Keratinocyte (primary cell): ENCODE measurements at regions not wholly inside any gene's neighbourhood (a gene's known extent, or its start where the extent isn't known, plus 50 kb on each side); places are given as distances from the start of the nearest gene placed in this dataset.

ENCODE experiments used
- EZH2 ChIP-seq: IDR thresholded peaks from one replicate; pipeline ENCODE4 v1.6.1; 2012; ENCODE audit warnings: inconsistent platforms, mild to moderate bottlenecking, low read length, moderate library complexity
- TF ChIP-seq, protein P1 (sequence below), 3 experiments: IDR thresholded peaks in 1 of 3; conservative IDR thresholded peaks in 1 of 3; optimal IDR thresholded peaks in 1 of 3; 2 replicates in 2 of 3; 3 replicates in 1 of 3; pipeline versions ENCODE3 to v1.5.1; 2011; ENCODE audit warnings: low read length in 3 of 3, mild to moderate bottlenecking in 3 of 3, moderate library complexity in 2 of 3, control low read depth in 1 of 3, inconsistent platforms in 1 of 3; ENCODE audit not compliant: insufficient read depth in 2 of 3; ENCODE audit errors: extremely low read depth in 1 of 3

DNA sequence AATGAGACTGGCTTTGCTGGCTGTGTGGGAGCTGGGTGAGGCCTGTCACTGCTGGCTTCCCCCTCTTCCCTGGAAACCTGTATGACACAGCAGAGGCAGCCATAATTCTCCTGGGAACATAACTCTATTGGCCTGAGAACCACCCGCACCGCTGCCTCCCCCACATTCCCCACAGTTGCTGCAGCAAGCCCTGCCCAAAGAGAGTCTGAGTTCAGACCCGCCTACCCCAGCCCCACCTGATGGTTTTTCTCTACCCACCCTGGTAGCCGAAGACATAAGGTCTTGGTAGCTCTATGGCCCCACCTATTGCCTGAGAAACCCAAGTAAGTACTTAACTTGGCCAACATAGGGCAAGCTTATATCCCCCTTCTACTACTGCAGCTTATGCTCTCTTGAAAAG is 174.8 kb downstream of the C11orf91 start:
- TF ChIP-seq, protein P1, sequence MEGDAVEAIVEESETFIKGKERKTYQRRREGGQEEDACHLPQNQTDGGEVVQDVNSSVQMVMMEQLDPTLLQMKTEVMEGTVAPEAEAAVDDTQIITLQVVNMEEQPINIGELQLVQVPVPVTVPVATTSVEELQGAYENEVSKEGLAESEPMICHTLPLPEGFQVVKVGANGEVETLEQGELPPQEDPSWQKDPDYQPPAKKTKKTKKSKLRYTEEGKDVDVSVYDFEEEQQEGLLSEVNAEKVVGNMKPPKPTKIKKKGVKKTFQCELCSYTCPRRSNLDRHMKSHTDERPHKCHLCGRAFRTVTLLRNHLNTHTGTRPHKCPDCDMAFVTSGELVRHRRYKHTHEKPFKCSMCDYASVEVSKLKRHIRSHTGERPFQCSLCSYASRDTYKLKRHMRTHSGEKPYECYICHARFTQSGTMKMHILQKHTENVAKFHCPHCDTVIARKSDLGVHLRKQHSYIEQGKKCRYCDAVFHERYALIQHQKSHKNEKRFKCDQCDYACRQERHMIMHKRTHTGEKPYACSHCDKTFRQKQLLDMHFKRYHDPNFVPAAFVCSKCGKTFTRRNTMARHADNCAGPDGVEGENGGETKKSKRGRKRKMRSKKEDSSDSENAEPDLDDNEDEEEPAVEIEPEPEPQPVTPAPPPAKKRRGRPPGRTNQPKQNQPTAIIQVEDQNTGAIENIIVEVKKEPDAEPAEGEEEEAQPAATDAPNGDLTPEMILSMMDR (optimal IDR thresholded peaks at IDR 0.05 in 1 of 3, IDR thresholded peaks at IDR 0.05 in 1 of 3, conservative IDR thresholded peaks at IDR 0.05 in 1 of 3; ENCODE audit: extremely low read depth in 1 of 3, insufficient read depth in 2 of 3, low read length in 3 of 3), result no peak
- no peak for TF ChIP-seq EZH2
